GM12872 (cell line): ENCODE measurements at regions not wholly inside any gene's neighbourhood (a gene's known extent, or its start where the extent isn't known, plus 50 kb on each side); places are given as distances from the start of the nearest gene placed in this dataset.

Experiments used
- TF ChIP-seq, protein P1 (sequence below): IDR thresholded peaks from 3 replicates; pipeline ENCODE4 v1.5.1; 2011; ENCODE audit warnings: low read depth, mild to moderate bottlenecking, low read length, moderate library complexity; ENCODE audit not compliant: insufficient read depth

DNA sequence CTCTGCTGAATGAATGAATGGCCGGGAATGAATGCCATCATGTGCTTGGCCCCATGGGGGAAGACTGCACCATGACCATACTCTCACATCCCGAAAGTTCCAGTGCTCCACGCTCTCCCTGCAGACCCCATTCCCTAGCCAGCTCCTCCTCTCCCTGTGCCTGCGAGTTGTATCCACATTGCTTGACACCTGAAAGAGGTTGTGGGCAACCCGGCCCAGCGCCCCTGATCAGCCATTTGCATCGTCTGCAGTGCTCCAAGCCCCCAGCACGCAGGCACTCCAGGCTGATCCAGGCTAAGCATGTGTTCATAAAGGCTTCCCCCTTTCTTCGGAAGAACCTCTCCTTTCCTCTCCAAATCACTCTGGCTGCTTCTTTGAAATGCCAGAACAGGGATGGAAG is 354.4 kb upstream of the MKI67 start:
- TF ChIP-seq, protein P1, sequence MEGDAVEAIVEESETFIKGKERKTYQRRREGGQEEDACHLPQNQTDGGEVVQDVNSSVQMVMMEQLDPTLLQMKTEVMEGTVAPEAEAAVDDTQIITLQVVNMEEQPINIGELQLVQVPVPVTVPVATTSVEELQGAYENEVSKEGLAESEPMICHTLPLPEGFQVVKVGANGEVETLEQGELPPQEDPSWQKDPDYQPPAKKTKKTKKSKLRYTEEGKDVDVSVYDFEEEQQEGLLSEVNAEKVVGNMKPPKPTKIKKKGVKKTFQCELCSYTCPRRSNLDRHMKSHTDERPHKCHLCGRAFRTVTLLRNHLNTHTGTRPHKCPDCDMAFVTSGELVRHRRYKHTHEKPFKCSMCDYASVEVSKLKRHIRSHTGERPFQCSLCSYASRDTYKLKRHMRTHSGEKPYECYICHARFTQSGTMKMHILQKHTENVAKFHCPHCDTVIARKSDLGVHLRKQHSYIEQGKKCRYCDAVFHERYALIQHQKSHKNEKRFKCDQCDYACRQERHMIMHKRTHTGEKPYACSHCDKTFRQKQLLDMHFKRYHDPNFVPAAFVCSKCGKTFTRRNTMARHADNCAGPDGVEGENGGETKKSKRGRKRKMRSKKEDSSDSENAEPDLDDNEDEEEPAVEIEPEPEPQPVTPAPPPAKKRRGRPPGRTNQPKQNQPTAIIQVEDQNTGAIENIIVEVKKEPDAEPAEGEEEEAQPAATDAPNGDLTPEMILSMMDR: no peak

DNA sequence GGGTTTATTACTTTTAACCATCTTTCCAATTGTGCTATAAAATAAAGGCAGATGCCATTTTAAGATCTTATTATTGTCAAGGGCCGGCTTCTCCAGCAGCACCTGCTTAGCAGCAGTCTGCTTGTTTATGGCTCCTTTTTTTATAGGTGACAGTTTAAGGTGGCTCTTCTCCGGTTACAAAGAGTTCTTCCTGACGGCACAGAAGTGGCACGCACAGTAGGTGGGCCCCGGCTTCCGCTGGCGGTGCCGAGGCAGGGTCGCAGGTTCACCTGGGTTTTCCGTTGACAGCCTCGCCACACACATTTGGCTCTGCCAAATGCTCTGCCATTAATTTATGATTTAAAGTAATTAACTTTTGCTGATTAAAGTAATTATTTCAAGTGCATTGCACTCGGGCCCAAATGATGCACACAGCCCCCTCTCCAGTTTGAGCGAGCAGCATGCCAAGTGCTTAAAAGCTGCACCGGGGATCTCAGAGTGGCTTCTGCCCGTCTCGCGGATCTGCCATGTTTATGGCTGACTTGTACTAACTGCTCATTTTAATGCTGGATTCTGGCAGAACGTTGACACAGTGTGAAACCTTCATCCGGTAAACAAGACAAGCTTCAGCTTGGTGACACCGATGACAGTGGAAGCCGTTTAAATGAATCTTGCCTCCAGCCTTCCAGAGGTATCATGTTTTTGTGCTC is 355.1 kb upstream of the MKI67 start:
- TF ChIP-seq, protein P1: no peak

DNA sequence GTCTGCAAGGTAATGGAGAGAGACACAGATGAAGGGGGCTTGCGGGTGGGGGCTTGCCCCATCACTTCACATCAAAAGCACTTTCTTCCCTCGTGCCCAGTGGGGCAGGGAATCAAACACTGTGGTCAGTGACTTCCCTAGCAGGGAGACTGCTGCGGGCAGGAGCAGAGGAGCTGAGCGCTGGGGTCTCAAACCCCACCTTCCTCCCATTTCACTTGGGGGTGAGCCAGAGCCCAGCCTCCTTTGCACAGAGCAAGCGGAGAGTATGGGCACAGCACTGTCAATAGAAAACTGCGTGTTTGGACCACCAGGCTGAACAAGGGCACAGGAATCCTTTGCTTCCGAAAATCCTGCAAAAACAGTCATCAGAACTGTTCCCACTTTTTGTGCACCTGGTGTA is 355.8 kb upstream of the MKI67 start:
- TF ChIP-seq, protein P1: no peak

DNA sequence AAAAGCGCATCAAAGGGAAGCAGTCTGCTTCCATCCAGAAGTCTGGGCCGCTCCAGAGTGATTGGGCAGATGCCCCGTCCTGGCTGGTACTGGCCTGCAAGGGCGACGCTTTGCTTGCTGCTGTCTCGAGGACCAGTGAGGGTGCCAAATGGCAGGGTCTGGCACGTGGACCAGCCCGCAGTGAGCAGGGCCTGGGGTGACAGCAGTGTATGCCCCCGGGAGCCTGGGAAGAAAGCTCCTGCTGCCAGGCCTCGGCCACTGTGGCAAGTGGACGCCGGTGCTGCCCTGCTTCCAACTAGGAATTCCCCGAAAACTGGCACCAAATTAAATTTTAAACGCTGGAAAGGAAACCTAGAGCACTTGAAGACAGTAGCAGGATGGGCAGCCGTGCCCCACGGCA is 357.0 kb upstream of the MKI67 start:
- TF ChIP-seq, protein P1: no peak

DNA sequence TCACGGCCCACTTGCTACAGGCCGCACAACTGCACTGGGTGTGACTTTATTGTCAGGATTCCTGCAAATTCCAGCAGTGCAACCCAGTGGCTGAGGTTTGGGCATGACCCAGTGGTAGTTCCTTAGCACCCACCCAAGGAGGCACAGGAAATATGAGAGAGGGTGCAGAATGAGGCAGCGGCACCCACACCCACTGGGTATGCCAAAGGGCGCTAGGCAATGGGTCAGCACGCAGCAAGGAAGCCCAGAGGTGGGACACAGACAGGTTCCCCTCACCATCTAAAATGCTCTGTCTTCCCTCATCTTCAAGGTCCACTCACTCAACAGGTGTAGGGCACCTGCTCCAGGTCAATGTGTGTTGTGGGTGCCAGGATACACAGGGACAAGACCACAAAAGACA is 357.8 kb upstream of the MKI67 start:
- TF ChIP-seq, protein P1: no peak

DNA sequence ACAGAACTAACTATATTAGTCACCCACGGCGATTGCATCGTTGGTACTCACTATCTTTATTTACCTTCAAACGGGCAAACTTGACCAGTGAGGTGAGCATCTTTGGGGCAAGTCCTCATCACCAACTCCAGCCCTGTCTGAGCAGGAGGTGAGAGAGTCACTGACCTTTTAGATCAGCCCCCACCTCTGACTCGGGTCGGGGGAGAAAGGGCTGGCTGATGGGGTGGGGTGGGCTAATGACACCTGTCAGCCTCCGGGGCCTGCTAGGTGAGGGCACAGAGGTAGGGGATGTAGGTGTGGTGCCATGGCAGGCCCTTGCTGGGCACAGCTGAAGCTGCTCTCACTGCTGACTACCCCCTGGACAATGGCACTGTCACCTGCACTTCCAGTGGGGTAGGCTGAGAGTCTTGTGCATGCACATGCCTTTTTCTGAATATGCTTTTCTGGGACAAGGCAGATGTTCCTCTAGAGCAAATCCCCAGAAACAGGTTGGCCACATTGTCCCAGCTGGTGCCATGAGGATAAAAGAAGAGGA is 359.5 kb upstream of the MKI67 start:
- TF ChIP-seq, protein P1: no peak

DNA sequence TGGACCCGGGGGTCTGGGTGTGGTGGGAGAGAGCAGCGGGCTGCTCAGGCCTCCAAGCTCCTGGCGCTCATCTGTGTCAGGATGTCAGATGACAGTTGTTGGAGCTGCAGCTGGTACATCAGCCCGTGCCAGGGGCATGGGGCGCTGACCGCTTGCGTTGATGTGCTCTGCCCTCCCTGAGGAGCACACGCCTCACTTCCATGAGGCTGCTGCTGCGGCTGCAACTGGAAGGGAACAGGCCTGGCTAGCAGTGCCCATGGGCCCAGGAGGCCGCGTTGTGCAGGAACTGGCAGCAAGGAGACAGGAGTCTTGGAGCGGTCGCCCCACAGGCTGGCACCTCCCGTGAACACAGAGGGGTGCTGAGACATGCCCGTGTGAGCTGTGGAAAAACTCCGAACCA is 361.3 kb upstream of the MKI67 start:
- TF ChIP-seq, protein P1: no peak
